Hepatocyte (in vitro differentiated cells): ENCODE measurements at regions not wholly inside any gene's neighbourhood (a gene's known extent, or its start where the extent isn't known, plus 50 kb on each side); places are given as distances from the start of the nearest gene placed in this dataset.

Experiments used
- EZH2 ChIP-seq: fragments of 200-600 bp; sonication (generic); IDR thresholded peaks from 2 replicates; pipeline ENCODE4 v1.6.1; 2016; ENCODE audit warnings: antibody characterized with exemption, mild to moderate bottlenecking, borderline replicate concordance
- EZH2phosphoT487 ChIP-seq: fragments of 200-600 bp; sonication (generic); IDR thresholded peaks from one replicate; pipeline ENCODE4 v1.6.1; 2018; ENCODE audit warnings: antibody characterized with exemption, mild to moderate bottlenecking, low read depth, moderate library complexity; ENCODE audit not compliant: unreplicated experiment, severe bottlenecking
- TF ChIP-seq, protein P1 (sequence below): fragments of 200-600 bp; sonication (generic); IDR thresholded peaks from 2 replicates; pipeline ENCODE4 v1.5.1; 2016; ENCODE audit warnings: antibody characterized with exemption, mild to moderate bottlenecking; ENCODE audit not compliant: poor library complexity

DNA sequence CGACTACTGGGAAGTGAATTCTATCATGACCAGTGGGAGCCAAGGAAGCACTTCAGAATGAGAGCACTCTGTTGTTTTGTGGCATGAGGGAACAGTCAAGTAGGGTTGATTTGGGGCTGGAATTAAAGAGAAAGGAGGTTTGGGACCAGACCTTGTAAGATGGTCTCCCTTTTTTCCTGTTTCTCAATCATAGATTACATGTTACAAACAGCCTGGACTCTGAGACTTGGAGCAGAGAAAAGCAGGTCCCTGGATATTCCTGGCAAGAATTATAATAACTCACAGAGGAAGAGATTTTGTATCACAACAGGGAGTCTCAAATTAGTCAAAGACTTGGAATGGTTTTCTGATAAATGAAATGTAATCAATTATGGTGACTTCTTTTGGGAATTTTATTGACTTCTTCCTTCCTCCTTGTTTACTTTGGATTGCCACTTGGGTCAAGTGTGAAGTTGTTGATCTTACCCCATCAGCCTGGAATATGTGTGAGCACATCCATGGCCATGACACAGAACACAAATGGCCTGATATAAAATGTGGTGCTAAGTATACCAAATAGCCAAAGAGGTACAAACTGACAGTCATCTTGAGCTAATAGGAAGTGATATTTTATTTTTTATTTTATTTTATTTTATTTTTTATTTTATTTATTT, 131.0 kb upstream of the OSMR start:
- TF ChIP-seq, protein P1, sequence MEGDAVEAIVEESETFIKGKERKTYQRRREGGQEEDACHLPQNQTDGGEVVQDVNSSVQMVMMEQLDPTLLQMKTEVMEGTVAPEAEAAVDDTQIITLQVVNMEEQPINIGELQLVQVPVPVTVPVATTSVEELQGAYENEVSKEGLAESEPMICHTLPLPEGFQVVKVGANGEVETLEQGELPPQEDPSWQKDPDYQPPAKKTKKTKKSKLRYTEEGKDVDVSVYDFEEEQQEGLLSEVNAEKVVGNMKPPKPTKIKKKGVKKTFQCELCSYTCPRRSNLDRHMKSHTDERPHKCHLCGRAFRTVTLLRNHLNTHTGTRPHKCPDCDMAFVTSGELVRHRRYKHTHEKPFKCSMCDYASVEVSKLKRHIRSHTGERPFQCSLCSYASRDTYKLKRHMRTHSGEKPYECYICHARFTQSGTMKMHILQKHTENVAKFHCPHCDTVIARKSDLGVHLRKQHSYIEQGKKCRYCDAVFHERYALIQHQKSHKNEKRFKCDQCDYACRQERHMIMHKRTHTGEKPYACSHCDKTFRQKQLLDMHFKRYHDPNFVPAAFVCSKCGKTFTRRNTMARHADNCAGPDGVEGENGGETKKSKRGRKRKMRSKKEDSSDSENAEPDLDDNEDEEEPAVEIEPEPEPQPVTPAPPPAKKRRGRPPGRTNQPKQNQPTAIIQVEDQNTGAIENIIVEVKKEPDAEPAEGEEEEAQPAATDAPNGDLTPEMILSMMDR, result no peak
- TF ChIP-seq EZH2 (no peak), EZH2phosphoT487 (no peak)
